NCI-H2171 treated with DMSO at 0.1 percent for 48 hours (cell line): ENCODE measurements at regions not wholly inside any gene's neighbourhood (a gene's known extent, or its start where the extent isn't known, plus 50 kb on each side); places are given as distances from the start of the nearest gene placed in this dataset.
"Not testable (repeated sequence)": the region's sequence is repeated elsewhere in the genome, so short reads cannot be mapped to it uniquely, and the experiment has no call there.

Source experiments
- DNase-seq: peaks from one replicate; lab custom pipeline; 2025; lab: John Stamatoyannopoulos, UW

GRCh38 chr17:52546990-52547389 is 388.5 kb upstream of the CA10 start:
- no peak for DNase-seq

- DNase-seq = no peak
Measured at GRCh38 chr17:52546493-52546892, 388.0 kb upstream of the CA10 start.

- no peak for DNase-seq
Measured at GRCh38 chr17:52537421-52537820, 378.9 kb upstream of the CA10 start.

GRCh38 chr17:52536489-52536888 is 378.0 kb upstream of the CA10 start:
- DNase-seq = no peak

- no peak for DNase-seq
Measured at GRCh38 chr17:52532373-52532772, 373.9 kb upstream of the CA10 start.

- DNase-seq = no peak
Measured at GRCh38 chr17:52524096-52524637, 365.7 kb upstream of the CA10 start.

- no peak for DNase-seq
Measured at GRCh38 chr17:52517176-52517575, 358.7 kb upstream of the CA10 start.

GRCh38 chr17:52515927-52516326 is 357.4 kb upstream of the CA10 start:
- DNase-seq = no peak

GRCh38 chr17:52505601-52506000 is 347.1 kb upstream of the CA10 start:
- no peak for DNase-seq

GRCh38 chr17:52504081-52504480 is 345.6 kb upstream of the CA10 start:
- DNase-seq = no peak

GRCh38 chr17:52495646-52496045 is 337.1 kb upstream of the CA10 start:
- no peak for DNase-seq

GRCh38 chr17:52482271-52482670 is 323.8 kb upstream of the CA10 start:
- DNase-seq = no peak

GRCh38 chr17:52477824-52478699 is 319.5 kb upstream of the CA10 start:
- no peak for DNase-seq

- DNase-seq = no peak
Measured at GRCh38 chr17:52476638-52477313, 318.3 kb upstream of the CA10 start.

GRCh38 chr17:52470553-52470952 is 312.0 kb upstream of the CA10 start:
- DNase-seq = no peak

- no peak for DNase-seq
Measured at GRCh38 chr17:52465407-52465806, 306.9 kb upstream of the CA10 start.

GRCh38 chr17:52451294-52451861 is 292.9 kb upstream of the CA10 start:
- DNase-seq = no peak

- DNase-seq = no peak
Measured at GRCh38 chr17:52442350-52442749, 283.8 kb upstream of the CA10 start.

GRCh38 chr17:52420555-52421078 is 262.1 kb upstream of the CA10 start:
- DNase-seq = no peak

- no peak for DNase-seq
Measured at GRCh38 chr17:52419229-52419641, 260.7 kb upstream of the CA10 start.

- no peak for DNase-seq
Measured at GRCh38 chr17:52410781-52411180, 252.3 kb upstream of the CA10 start.

GRCh38 chr17:52409222-52409621 is 250.7 kb upstream of the CA10 start:
- DNase-seq = not testable (repeated sequence)

- DNase-seq = no peak
Measured at GRCh38 chr17:52395308-52395707, 236.8 kb upstream of the CA10 start.
